RWPE2 (cell line): ENCODE measurements at regions not wholly inside any gene's neighbourhood (a gene's known extent, or its start where the extent isn't known, plus 50 kb on each side); places are given as distances from the start of the nearest gene placed in this dataset.
"Not testable (repeated sequence)": the region's sequence is repeated elsewhere in the genome, so short reads cannot be mapped to it uniquely, and the experiment has no call there.

Source experiments
- ATAC-seq: fragments of 200-7000 bp; cut with Tn5 transposase; 3 replicates; pipeline ENCODE4 v1.9.1; 2021; ENCODE audit warnings: low read depth
- DNase-seq: peaks from one replicate; pipeline ENCODE4 v3.0.0-alpha.2; 2020; ENCODE audit warnings: low spot score
- H3K27ac ChIP-seq: fragments of 450-650 bp; 2 replicates; pipeline ENCODE4 v1.5.1; 2017; ENCODE audit warnings: mild to moderate bottlenecking; ENCODE audit not compliant: poor library complexity, severe bottlenecking
- H3K27me3 ChIP-seq: fragments of 250-450 bp; sonication (Bioruptor Pico); 2 replicates; pipeline ENCODE4 v1.5.1; 2021; ENCODE audit warnings: mild to moderate bottlenecking, moderate library complexity; ENCODE audit not compliant: insufficient read depth, poor library complexity, severe bottlenecking
- H3K36me3 ChIP-seq: fragments of 250-450 bp; sonication (Bioruptor Pico); 2 replicates; pipeline ENCODE4 v1.5.1; 2020; ENCODE audit warnings: low read depth, mild to moderate bottlenecking, moderate library complexity
- H3K4me1 ChIP-seq: fragments of 250-450 bp; sonication (Bioruptor Pico); 2 replicates; pipeline ENCODE4 v1.5.1; 2021; ENCODE audit warnings: mild to moderate bottlenecking, moderate library complexity; ENCODE audit not compliant: insufficient read depth, poor library complexity, severe bottlenecking
- H3K4me3 ChIP-seq: fragments of 250-450 bp; sonication (Bioruptor Pico); 2 replicates; pipeline ENCODE4 v1.5.1; 2021; ENCODE audit warnings: mild to moderate bottlenecking, moderate library complexity; ENCODE audit not compliant: severe bottlenecking
- H3K9me3 ChIP-seq: fragments of 250-450 bp; sonication (Bioruptor Pico); 2 replicates; pipeline ENCODE4 v1.5.1; 2021; ENCODE audit warnings: mild to moderate bottlenecking, moderate library complexity; ENCODE audit not compliant: severe bottlenecking
- TF ChIP-seq, protein P1 (sequence below): fragments of 450-650 bp; IDR thresholded peaks from one replicate; pipeline ENCODE4 v1.5.1; 2017; ENCODE audit warnings: mild to moderate bottlenecking, moderate library complexity; ENCODE audit not compliant: poor library complexity, severe bottlenecking

DNA sequence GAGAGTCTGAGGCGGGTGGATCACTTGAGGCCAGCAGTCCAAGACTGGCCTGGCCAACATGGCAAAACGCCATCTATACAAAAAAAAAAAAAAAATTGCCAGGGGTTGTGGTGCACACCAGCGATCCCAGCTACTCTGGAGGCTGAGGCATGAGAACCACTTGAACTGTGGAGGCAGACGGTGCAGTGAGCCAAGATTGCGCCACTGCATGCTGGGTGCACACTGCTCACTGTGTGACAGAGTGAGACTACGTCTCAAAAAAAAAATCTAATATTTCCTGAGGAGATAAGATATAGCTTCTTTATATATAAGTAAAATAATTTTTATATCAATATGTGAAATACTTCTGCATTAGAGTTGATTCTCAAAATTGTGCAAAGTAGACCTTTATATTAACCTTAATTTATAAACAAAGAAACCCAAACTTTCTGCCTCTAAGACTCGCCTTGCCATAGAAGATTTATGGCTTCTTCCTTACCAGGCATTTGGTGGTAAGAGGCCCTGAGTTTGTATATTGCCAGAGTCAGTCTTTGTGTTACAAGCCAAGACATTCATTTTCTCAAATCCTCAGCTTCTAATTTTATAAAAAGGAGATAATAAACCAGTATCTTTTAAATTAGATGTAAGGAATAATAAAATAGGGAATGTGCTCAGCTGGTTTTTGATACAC is 1226.7 kb downstream of the FLRT2 start:
- Histone ChIP-seq H3K4me1 (peaks cover 3% of the 10 kb centered on the region), H3K27me3 (peaks cover 8% of the 10 kb centered on the region), H3K27ac (no peak overlapping the region), H3K36me3 (no peaks in the 10 kb centered on the region), H3K4me3 (no peak overlapping the region), H3K9me3 (peaks cover 3% of the 10 kb centered on the region)
- ATAC-seq (no peak), DNase-seq (no peak)
- TF ChIP-seq, protein P1, sequence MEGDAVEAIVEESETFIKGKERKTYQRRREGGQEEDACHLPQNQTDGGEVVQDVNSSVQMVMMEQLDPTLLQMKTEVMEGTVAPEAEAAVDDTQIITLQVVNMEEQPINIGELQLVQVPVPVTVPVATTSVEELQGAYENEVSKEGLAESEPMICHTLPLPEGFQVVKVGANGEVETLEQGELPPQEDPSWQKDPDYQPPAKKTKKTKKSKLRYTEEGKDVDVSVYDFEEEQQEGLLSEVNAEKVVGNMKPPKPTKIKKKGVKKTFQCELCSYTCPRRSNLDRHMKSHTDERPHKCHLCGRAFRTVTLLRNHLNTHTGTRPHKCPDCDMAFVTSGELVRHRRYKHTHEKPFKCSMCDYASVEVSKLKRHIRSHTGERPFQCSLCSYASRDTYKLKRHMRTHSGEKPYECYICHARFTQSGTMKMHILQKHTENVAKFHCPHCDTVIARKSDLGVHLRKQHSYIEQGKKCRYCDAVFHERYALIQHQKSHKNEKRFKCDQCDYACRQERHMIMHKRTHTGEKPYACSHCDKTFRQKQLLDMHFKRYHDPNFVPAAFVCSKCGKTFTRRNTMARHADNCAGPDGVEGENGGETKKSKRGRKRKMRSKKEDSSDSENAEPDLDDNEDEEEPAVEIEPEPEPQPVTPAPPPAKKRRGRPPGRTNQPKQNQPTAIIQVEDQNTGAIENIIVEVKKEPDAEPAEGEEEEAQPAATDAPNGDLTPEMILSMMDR, result no peak

GRCh38 chr14:86750488-86750887 is 1220.5 kb downstream of the FLRT2 start:
- not testable (repeated sequence) for H3K4me3 ChIP-seq, H3K27me3 ChIP-seq, H3K36me3 ChIP-seq, DNase-seq, ATAC-seq, H3K9me3 ChIP-seq, H3K27ac ChIP-seq, H3K4me1 ChIP-seq

DNA sequence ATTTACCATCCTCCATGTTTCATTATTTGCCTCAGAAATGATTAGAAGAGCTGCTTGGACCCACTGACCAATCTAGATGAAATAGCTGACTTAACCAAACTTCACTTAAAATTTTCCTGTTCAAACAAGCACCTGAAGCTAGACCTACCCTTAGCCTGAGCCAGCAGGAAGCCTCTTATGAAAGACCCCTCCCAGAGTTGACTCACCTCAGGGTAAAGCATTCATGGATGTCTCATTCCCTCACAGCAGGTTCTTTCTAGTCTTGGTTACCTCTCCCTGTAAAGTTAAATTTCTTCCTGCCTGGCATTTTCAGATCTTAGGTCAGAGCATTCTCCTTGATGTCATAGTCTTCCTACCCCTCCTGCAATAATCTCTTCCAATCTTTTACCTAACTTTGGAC is 1209.8 kb downstream of the FLRT2 start:
- Histone ChIP-seq H3K4me1 (peaks cover 11% of the 10 kb centered on the region), H3K4me3 (no peak overlapping the region), H3K9me3 (peaks cover 4% of the 10 kb centered on the region), H3K36me3 (no peaks in the 10 kb centered on the region), H3K27me3 (peaks cover 3% of the 10 kb centered on the region), H3K27ac (no peak overlapping the region)
- DNase-seq (no peak), ATAC-seq (peak; percentile 95)
- TF ChIP-seq, protein P1, result no peak

DNA sequence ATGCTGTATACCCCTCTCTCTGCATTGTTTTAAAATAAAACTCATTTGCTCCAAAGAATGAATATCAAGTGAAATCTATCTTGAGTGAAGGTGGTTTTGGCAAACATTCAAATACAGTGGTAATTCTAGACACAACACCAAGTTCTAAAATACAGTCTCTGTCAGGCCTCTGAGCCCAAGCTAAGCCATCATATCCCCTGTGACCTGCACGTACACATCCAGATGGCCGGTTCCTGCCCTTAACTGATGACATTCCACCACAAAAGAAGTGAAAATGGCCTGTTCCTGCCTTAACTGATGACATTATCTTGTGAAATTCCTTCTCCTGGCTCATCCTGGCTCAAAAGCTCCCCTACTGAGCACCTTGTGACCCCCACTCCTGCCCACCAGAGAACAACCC is 1201.5 kb downstream of the FLRT2 start:
- not testable (repeated sequence) for H3K36me3 ChIP-seq, H3K27ac ChIP-seq, H3K9me3 ChIP-seq, ATAC-seq, DNase-seq, H3K27me3 ChIP-seq, H3K4me3 ChIP-seq, H3K4me1 ChIP-seq

DNA sequence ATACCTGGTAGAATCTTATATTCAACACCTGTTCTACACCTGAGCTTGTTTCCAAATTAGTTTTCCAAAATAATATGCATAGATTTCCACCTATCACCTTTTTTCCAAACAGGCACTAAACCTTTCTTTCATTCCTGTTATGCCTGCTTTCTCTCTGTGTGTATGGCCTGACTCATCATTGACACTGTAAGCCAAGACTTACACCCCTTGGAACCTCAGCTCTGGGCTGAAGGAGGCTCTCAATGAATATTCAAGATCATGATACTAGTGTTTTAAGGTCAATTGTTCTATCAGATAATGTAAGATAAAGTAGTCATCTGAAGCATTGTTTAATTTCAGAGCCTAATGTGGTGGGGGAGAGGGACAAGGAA is 1193.3 kb downstream of the FLRT2 start:
- Histone ChIP-seq H3K4me3 (no peak overlapping the region), H3K27me3 (peaks cover 9% of the 10 kb centered on the region), H3K36me3 (no peaks in the 10 kb centered on the region), H3K9me3 (no peaks in the 10 kb centered on the region), H3K4me1 (no peaks in the 10 kb centered on the region), H3K27ac (no peak overlapping the region)
- DNase-seq (no peak), ATAC-seq (no peak)
- TF ChIP-seq, protein P1, result no peak

- no peak for ATAC-seq
- Histone ChIP-seq H3K27ac (no peak overlapping the region), H3K4me3 (no peak overlapping the region), H3K36me3 (no peaks in the 10 kb centered on the region), H3K27me3 (peaks cover 9% of the 10 kb centered on the region), H3K4me1 (no peaks in the 10 kb centered on the region), H3K9me3 (no peaks in the 10 kb centered on the region)
- no peak for DNase-seq
- TF ChIP-seq, protein P1, result no peak
Observed at GRCh38 chr14:86722612-86723253, 1192.8 kb downstream of the FLRT2 start.
